Lower leg skin (tissue), 4 donors: ENCODE measurements at regions not wholly inside any gene's neighbourhood (a gene's known extent, or its start where the extent isn't known, plus 50 kb on each side); places are given as distances from the start of the nearest gene placed in this dataset.

ENCODE experiments used
- DNase-seq, 2 donors: peaks; one replicate each; pipeline ENCODE4 v3.0.0-alpha.2; 2019; ENCODE audit warnings: low spot score in 2 of 2
- H3K4me3 ChIP-seq: fragments of 200-600 bp; sonication (generic); 2 replicates; pipeline ENCODE4 v1.5.1; 2017; ENCODE audit warnings: mild to moderate bottlenecking, low read depth; ENCODE audit not compliant: poor library complexity, severe bottlenecking
- POLR2A ChIP-seq, 2 donors: fragments of 450-650 bp; IDR thresholded peaks; one replicate each; pipeline ENCODE4 v1.6.1; 2016 to 2017; ENCODE audit warnings: antibody characterized with exemption in 2 of 2, mild to moderate bottlenecking in 1 of 2, moderate library complexity in 1 of 2
- WGBS, 2 donors: methylation state at CpG; one replicate each; pipeline ENCODE4 v1.1.5; 2018; 5-methylcytosine and 5-hydroxymethylcytosine counted together
- intact Hi-C: fragments of 100-400 bp; cut with DNase I; formaldehyde crosslinking; loops from one replicate; pipeline ENCODE4 v1.15.0; 2023; ENCODE audit warnings: low total_unique reads
- TF ChIP-seq, protein P1 (sequence below), 3 donors: fragments of 450-650 bp; IDR thresholded peaks; one replicate each; pipeline ENCODE4 v1.5.1; 2016; ENCODE audit warnings: antibody characterized with exemption in 3 of 3, mild to moderate bottlenecking in 3 of 3, moderate library complexity in 2 of 3

DNA sequence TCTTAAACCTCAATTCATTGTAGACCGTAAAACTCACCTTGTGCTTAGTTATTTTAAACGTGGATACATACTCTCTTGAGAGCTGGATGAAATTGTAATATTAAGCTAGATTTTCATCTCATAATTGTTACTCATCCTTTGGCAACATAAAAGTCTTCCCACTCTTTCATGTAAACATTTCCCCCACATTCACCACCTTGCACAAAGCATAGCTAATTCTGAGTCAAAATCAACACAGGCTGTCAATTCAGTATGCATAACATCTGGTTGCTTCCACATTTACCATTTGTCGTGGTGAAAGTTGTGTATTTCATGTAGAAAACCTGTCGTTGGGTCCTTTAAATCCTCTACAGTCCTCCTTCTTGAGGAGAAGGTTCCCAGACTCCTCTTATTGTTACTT, 524.6 kb downstream of the OTOL1 start:
- TF ChIP-seq, protein P1, sequence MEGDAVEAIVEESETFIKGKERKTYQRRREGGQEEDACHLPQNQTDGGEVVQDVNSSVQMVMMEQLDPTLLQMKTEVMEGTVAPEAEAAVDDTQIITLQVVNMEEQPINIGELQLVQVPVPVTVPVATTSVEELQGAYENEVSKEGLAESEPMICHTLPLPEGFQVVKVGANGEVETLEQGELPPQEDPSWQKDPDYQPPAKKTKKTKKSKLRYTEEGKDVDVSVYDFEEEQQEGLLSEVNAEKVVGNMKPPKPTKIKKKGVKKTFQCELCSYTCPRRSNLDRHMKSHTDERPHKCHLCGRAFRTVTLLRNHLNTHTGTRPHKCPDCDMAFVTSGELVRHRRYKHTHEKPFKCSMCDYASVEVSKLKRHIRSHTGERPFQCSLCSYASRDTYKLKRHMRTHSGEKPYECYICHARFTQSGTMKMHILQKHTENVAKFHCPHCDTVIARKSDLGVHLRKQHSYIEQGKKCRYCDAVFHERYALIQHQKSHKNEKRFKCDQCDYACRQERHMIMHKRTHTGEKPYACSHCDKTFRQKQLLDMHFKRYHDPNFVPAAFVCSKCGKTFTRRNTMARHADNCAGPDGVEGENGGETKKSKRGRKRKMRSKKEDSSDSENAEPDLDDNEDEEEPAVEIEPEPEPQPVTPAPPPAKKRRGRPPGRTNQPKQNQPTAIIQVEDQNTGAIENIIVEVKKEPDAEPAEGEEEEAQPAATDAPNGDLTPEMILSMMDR (IDR thresholded peaks at IDR 0.05): no peak
- no peak for TF ChIP-seq POLR2A (IDR thresholded peaks at IDR 0.05)
- H3K4me3 ChIP-seq: no peak overlapping the region
- intact Hi-C loops: no loop called here
- no peak for DNase-seq
- WGBS, 2 donors: 71 to 80% methylated on average over 4 of the region's 4 CpGs

DNA sequence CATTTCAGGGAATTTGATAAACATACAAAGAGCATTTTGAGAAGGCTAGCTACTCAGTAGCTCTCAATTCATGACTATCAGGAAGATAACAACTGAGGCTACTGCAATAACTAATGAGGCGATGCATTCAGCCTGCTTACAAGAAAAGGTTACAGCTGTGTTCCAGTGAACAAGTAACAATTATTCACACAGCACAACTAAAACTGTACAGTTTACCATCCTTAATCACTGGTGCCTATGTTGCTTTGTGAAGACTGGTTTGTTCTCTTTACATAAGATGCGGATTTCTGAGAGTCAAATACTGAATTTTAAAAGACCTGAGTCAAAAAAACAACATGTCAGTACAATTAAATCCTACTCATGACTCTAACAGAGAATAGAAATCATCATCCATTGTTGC, 526.3 kb downstream of the OTOL1 start:
- no peak overlapping the region for H3K4me3 ChIP-seq
- TF ChIP-seq, protein P1 (IDR thresholded peaks at IDR 0.05): no peak
- no peak for TF ChIP-seq POLR2A (IDR thresholded peaks at IDR 0.05)
- WGBS, 2 donors: 90 to 95% methylated on average over 2 of the region's 2 CpGs
- DNase-seq: no peak
- intact Hi-C loops: no loop called here

DNA sequence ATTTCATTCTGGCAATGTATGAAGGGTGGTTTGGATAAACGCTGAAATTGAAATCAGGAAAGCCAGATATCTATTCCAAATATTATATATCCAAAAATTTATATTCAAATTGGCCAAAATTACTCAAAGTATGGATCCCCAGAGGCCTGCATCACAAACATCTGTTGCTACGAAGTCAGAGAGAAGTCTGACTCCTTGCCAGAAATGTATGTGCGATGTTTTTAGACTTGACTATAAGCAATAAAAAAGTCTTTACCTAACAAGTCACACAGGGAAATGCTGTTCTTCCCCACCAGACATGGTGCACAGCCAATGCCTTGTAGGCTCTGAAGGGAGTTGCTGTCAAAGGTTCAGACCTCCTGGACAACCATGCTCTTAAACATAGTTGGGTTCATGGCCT, 533.1 kb downstream of the OTOL1 start:
- TF ChIP-seq POLR2A (IDR thresholded peaks at IDR 0.05): no peak
- TF ChIP-seq, protein P1 (IDR thresholded peaks at IDR 0.05): no peak
- intact Hi-C loops: no loop called here
- no peak overlapping the region for H3K4me3 ChIP-seq
- WGBS, 2 donors: 59 to 72% methylated on average over 3 of the region's 3 CpGs
- no peak for DNase-seq

DNA sequence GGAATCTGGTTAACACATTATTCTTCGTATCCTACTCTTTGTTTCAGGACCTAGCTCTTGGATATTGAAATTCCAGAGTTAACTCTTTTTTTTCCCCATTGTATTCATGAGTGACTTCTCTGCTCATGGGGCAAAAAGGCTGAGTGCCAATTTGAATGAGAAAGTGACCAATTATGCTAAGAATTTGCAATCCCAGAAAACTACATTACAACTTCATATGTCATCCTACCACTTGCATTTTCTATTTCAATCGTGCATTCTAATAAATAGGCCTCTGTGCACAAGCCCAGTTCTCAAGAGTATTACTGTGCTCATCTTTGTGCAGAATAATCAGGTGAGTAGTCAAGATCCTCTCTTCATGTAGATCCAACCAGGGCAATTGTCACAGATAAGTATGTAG, 537.8 kb downstream of the OTOL1 start:
- TF ChIP-seq, protein P1 (IDR thresholded peaks at IDR 0.05): no peak
- TF ChIP-seq POLR2A (IDR thresholded peaks at IDR 0.05): no peak
- no peak for DNase-seq
- no peak overlapping the region for H3K4me3 ChIP-seq
- 79 to 83% methylated on average over 2 of the region's 2 CpGs for WGBS, 2 donors
- intact Hi-C loops: no loop called here

DNA sequence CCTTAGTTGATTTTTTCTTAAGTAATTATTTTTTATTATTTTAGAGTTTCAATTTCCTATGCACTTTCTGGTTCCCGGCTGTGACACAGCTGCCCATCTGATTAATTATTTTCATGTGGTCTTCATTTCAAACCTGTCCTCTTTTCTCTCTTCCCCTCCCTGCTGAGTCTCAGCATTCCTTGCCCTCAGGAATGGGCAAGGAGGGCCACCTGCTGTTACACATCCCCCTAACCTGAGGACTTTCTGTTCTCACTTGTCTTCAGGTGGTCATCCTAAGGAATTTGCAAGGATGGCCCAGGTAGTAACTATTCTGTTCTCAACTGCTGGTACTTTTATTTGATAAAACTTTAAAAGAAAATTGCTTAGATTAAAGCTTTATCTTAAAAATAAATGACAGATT, 545.0 kb downstream of the OTOL1 start:
- intact Hi-C loops: no loop called here
- no peak overlapping the region for H3K4me3 ChIP-seq
- 45 to 71% methylated on average over 1 of the region's 1 CpG for WGBS, 2 donors
- TF ChIP-seq POLR2A (IDR thresholded peaks at IDR 0.05): no peak
- TF ChIP-seq, protein P1 (IDR thresholded peaks at IDR 0.05): no peak
- DNase-seq: no peak

DNA sequence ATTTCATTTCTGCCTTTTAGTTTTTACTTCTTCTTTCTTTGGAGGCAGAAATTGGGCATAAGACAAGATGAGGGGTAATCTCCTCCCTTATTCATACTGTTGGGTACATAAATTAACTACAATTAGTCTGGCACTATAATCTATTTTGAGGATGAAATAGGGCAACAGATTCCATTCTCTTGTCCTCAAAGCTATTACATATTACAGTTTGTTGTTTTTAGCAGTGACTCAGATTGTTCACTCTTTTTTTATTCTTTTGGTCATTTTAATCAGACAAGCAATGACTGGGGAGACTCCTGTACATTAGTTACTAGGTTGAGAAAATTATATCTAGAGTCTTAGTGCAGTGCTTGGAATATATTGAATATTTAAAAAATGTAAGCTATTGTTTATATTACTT, 556.0 kb downstream of the OTOL1 start:
- no peak overlapping the region for H3K4me3 ChIP-seq
- intact Hi-C loops: no loop called here
- DNase-seq: no peak
- no peak for TF ChIP-seq POLR2A (IDR thresholded peaks at IDR 0.05)
- TF ChIP-seq, protein P1 (IDR thresholded peaks at IDR 0.05): no peak
